ENCODE measurements at regions not wholly inside any gene's neighbourhood (a gene's known extent, or its start where the extent isn't known, plus 50 kb on each side); places are given as distances from the start of the nearest gene placed in this dataset.

DNA sequence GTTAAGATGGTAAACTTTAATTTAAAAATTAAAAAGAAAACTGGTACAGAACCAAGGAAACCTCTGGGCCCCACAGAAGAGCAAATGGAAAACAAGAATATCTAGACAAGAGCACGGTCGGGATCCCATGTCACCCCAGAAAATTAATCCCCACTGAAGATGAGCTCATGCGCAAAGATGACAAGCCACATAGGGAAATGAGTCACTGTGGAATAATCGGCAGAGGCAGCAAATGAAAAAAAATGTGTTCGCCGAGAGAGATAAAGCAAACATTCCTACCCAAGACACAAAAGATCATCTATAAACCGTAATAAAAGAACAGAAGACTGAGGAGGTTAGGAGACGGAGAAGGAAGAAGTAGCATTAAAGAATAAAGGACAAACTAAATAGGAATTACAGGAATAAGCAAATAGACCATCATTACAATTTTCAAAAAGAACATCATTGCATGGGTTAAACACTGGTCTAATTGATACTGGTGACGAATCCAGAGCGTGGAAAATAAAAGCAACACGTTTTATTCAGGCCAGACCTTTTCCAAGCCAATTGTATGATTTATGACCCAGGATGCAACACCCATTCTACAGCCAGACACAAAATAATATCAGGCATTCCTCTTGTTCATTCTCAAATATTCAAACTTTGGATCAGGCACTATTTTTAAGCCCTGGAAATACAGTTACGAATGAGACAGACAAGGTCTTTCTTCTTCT is 138.0 kb upstream of the ARID1B start:
- 71% methylated on average over 12 of the region's 12 CpGs for WGBS
- no peaks in the 10 kb centered on the region for H3K27me3 ChIP-seq (replicated peaks; ENCODE audit: insufficient read depth)
- H3K4me1 ChIP-seq (replicated peaks): no peaks in the 10 kb centered on the region
- H3K27ac ChIP-seq: no peak overlapping the region
- H3K4me3 ChIP-seq: no peak overlapping the region
- DNase-seq (ENCODE audit: low spot score): no peak
- H3K9me3 ChIP-seq: no peaks in the 10 kb centered on the region
- TF ChIP-seq, protein P1, sequence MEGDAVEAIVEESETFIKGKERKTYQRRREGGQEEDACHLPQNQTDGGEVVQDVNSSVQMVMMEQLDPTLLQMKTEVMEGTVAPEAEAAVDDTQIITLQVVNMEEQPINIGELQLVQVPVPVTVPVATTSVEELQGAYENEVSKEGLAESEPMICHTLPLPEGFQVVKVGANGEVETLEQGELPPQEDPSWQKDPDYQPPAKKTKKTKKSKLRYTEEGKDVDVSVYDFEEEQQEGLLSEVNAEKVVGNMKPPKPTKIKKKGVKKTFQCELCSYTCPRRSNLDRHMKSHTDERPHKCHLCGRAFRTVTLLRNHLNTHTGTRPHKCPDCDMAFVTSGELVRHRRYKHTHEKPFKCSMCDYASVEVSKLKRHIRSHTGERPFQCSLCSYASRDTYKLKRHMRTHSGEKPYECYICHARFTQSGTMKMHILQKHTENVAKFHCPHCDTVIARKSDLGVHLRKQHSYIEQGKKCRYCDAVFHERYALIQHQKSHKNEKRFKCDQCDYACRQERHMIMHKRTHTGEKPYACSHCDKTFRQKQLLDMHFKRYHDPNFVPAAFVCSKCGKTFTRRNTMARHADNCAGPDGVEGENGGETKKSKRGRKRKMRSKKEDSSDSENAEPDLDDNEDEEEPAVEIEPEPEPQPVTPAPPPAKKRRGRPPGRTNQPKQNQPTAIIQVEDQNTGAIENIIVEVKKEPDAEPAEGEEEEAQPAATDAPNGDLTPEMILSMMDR (IDR thresholded peaks at IDR 0.05): no peak
- TF ChIP-seq POLR2A (IDR thresholded peaks at IDR 0.05) (no peak), POLR2AphosphoS5 (IDR thresholded peaks at IDR 0.05) (no peak)
- intact Hi-C loops (cut with DNase I): no loop called here
- no peaks in the 10 kb centered on the region for H3K36me3 ChIP-seq

DNA sequence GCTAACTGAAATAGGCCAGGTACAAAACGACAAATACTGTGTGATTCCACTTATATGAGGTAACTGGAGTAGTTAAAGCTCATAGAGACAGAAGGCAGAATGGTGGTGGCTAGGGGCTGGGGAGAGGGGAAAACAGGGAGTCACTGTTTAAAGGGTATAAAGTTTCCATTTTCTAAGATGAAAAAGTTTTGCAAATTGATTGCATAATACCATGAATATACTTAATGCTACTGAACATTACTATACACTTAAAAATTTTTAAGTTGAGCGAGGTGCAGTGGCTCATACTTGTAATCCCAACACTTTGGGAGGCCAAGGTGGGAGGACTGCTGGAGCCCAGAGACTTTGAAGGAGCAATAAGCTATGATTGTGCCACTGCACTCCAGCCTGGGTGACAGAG is 138.6 kb upstream of the ARID1B start:
- no peak for DNase-seq (ENCODE audit: low spot score)
- no peaks in the 10 kb centered on the region for H3K9me3 ChIP-seq
- H3K4me3 ChIP-seq: no peak overlapping the region
- H3K27me3 ChIP-seq (replicated peaks; ENCODE audit: insufficient read depth): no peaks in the 10 kb centered on the region
- 95% methylated on average over 2 of the region's 2 CpGs for WGBS
- no peaks in the 10 kb centered on the region for H3K36me3 ChIP-seq
- TF ChIP-seq, protein P1 (IDR thresholded peaks at IDR 0.05): no peak
- TF ChIP-seq POLR2AphosphoS5 (IDR thresholded peaks at IDR 0.05) (no peak), POLR2A (IDR thresholded peaks at IDR 0.05) (no peak)
- H3K27ac ChIP-seq: no peak overlapping the region
- H3K4me1 ChIP-seq (replicated peaks): no peaks in the 10 kb centered on the region
- intact Hi-C loops (cut with DNase I): no loop called here

DNA sequence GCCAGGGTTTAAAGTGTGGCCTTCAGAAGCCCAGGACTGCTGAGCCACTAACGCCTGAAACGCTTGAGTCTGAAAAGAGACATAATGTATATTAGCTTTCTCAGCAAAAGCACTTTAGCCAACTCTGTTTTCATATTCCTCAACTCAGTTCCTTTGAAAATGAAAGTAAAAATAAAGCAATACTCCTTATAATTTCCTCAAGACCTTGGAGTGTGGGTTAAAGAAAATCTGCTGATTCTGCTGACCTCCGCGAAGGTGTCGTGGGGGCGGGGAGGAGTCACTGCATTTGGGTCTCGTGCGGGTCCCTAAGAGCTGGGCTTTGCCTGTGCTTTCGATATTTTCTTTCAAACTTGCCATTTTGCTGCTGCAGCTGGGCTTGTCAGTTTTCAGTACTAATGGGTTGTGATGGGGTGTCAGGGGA is 142.2 kb upstream of the ARID1B start:
- no peaks in the 10 kb centered on the region for H3K36me3 ChIP-seq
- DNase-seq (ENCODE audit: low spot score): no peak
- no peaks in the 10 kb centered on the region for H3K4me1 ChIP-seq (replicated peaks)
- no peak overlapping the region for H3K27ac ChIP-seq
- WGBS: 35% methylated on average over 9 of the region's 9 CpGs
- H3K4me3 ChIP-seq: peak overlapping the region in 1 of 2 donors; percentile 11
- H3K9me3 ChIP-seq: no peaks in the 10 kb centered on the region
- intact Hi-C loops (cut with DNase I): no loop called here
- H3K27me3 ChIP-seq (replicated peaks; ENCODE audit: insufficient read depth): no peaks in the 10 kb centered on the region
- TF ChIP-seq POLR2AphosphoS5 (IDR thresholded peaks at IDR 0.05): no peak
- TF ChIP-seq, protein P1 (IDR thresholded peaks at IDR 0.05): no peak
- no peak for TF ChIP-seq POLR2A (IDR thresholded peaks at IDR 0.05)

DNA sequence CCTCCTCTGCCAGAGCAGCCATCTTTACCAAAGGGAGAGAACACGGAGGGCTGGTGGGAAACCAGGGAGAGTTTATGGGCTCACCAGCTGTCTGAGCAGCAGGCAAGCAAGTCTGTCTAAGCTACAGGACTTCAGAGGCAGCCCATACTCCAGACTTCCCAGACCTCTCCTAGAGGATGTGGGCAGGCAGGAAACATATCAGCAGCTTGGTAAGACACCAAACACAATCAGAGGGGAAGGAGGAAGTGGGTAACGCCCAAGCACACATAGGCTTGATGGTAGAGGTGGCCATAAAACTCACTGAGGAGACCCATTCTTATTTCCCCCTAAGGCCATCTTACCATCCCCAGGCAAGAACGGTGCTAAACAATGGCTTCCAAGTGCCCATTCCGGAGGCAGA is 143.1 kb upstream of the ARID1B start:
- no peaks in the 10 kb centered on the region for H3K4me1 ChIP-seq (replicated peaks)
- WGBS: 90% methylated on average over 4 of the region's 4 CpGs
- H3K27me3 ChIP-seq (replicated peaks; ENCODE audit: insufficient read depth): no peaks in the 10 kb centered on the region
- no peaks in the 10 kb centered on the region for H3K9me3 ChIP-seq
- H3K4me3 ChIP-seq: no peak overlapping the region
- intact Hi-C loops (cut with DNase I): no loop called here
- no peak overlapping the region for H3K27ac ChIP-seq
- no peak for DNase-seq (ENCODE audit: low spot score)
- H3K36me3 ChIP-seq: no peaks in the 10 kb centered on the region
- TF ChIP-seq POLR2A (IDR thresholded peaks at IDR 0.05) (no peak), POLR2AphosphoS5 (IDR thresholded peaks at IDR 0.05) (no peak)
- TF ChIP-seq, protein P1 (IDR thresholded peaks at IDR 0.05): no peak

DNA sequence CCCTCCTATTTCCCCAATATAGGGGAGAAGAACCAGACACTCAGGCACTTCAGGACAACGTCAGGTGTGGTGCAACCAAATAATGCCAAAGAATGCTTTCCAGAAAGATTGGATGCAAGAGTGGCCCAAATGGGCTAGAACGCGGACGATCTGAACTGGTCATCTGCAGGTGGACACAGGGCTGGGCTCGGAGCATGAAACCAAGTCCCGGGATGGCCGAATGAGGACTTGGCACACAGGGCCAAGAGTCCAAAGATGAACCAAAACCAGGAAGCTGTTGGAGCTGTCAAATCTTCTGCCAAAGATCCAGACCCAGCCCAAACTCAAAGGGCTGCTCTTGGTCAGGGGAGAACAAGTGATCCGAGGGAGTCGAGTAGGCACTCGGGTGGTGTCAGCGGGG is 143.9 kb upstream of the ARID1B start:
- no peaks in the 10 kb centered on the region for H3K27me3 ChIP-seq (replicated peaks; ENCODE audit: insufficient read depth)
- H3K4me1 ChIP-seq (replicated peaks): no peaks in the 10 kb centered on the region
- no peak for DNase-seq (ENCODE audit: low spot score)
- intact Hi-C loops (cut with DNase I): no loop called here
- TF ChIP-seq, protein P1 (IDR thresholded peaks at IDR 0.05): no peak
- no peak for TF ChIP-seq POLR2A (IDR thresholded peaks at IDR 0.05)
- TF ChIP-seq POLR2AphosphoS5 (IDR thresholded peaks at IDR 0.05): no peak
- H3K36me3 ChIP-seq: no peaks in the 10 kb centered on the region
- no peak overlapping the region for H3K27ac ChIP-seq
- 98% methylated on average over 11 of the region's 11 CpGs for WGBS
- no peak overlapping the region for H3K4me3 ChIP-seq
- no peaks in the 10 kb centered on the region for H3K9me3 ChIP-seq

Data from prostate gland (tissue), 2 donors.